Natural killer cell (primary cell): ENCODE measurements at regions not wholly inside any gene's neighbourhood (a gene's known extent, or its start where the extent isn't known, plus 50 kb on each side); places are given as distances from the start of the nearest gene placed in this dataset.

Experiments
- ATAC-seq, 3 donors: fragments of 150-1000 bp in 2 of 3; fragments of 200-7000 bp in 1 of 3; cut with Tn5 transposase; 1 replicate in 1 of 3; 2 replicates in 2 of 3; pipeline ENCODE4 v1.10.0; 2021; ENCODE audit warnings: mild to moderate bottlenecking in 2 of 3, moderate library complexity in 2 of 3
- DNase-seq, 2 donors: peaks; one replicate each; pipeline versions ENCODE4 v3.0.0 to v3.0.0-alpha.2; 2013 to 2021; ENCODE audit warnings: mixed read lengths in 1 of 2
- H3K27ac ChIP-seq: one replicate; pipeline ENCODE4 v1.5.1; 2013; ENCODE audit warnings: mild to moderate bottlenecking, low read length
- H3K27me3 ChIP-seq: one replicate; pipeline ENCODE4 v1.6.1; 2013; ENCODE audit warnings: low read length; ENCODE audit not compliant: control insufficient read depth, insufficient read depth
- H3K36me3 ChIP-seq: one replicate; pipeline ENCODE4 v1.6.1; 2013; ENCODE audit warnings: low read length; ENCODE audit not compliant: control insufficient read depth, insufficient read depth
- H3K4me1 ChIP-seq: one replicate; pipeline ENCODE4 v1.6.1; 2013; ENCODE audit warnings: low read length; ENCODE audit not compliant: control insufficient read depth, insufficient read depth
- H3K4me3 ChIP-seq: one replicate; pipeline ENCODE4 v1.5.1; 2013; ENCODE audit warnings: low read length
- H3K9me3 ChIP-seq: one replicate; pipeline ENCODE4 v1.6.1; 2013; ENCODE audit warnings: low read length; ENCODE audit not compliant: control insufficient read depth, insufficient read depth
- H3K27ac Mint-ChIP-seq, 2 donors: one replicate each; pipeline ENCODE4 v1.8.0; 2022; ENCODE audit warnings: mild to moderate bottlenecking in 2 of 2, mixed read lengths in 2 of 2, moderate library complexity in 1 of 2
- H3K27me3 Mint-ChIP-seq, 2 donors: one replicate each; pipeline ENCODE4 v1.8.0; 2022; ENCODE audit warnings: low read depth in 2 of 2, mixed read lengths in 2 of 2
- H3K36me3 Mint-ChIP-seq: one replicate; pipeline ENCODE4 v1.8.0; 2022; ENCODE audit warnings: mixed read lengths
- H3K4me1 Mint-ChIP-seq, 2 donors: one replicate each; pipeline ENCODE4 v1.8.0; 2022; ENCODE audit warnings: mixed read lengths in 2 of 2
- H3K4me3 Mint-ChIP-seq: one replicate; pipeline ENCODE4 v1.8.0; 2022; ENCODE audit warnings: mild to moderate bottlenecking, moderate library complexity, mixed read lengths
- H3K9me3 Mint-ChIP-seq, 2 donors: one replicate each; pipeline ENCODE4 v1.8.0; 2022; ENCODE audit warnings: mixed read lengths in 2 of 2
- WGBS: methylation state at CpG from one replicate; pipeline ENCODE4 v1.1.7; 2013; ENCODE audit warnings: missing lambda C conversion rate; ENCODE audit not compliant: insufficient coverage; 5-methylcytosine and 5-hydroxymethylcytosine counted together
- intact Hi-C: fragments of 100-400 bp; cut with micrococcal nuclease; formaldehyde crosslinking; loops from one replicate; pipeline ENCODE4 v1.14.2; 2022
- TF ChIP-seq, protein P1 (sequence below): fragments of 200-600 bp; IDR thresholded peaks from one replicate; pipeline ENCODE4 v1.8.0; 2022; ENCODE audit warnings: antibody characterized with exemption

GRCh38 chrX:64097891-64098290, 107.6 kb downstream of the AMER1 start:
- Mint-ChIP-seq H3K9me3 (peaks cover 0 to 6% of the 10 kb centered on the region in 2 donors), H3K4me1 (no peaks in the 10 kb centered on the region), H3K27me3 (no peaks in the 10 kb centered on the region), H3K4me3 (no peak overlapping the region), H3K27ac (no peak overlapping the region), H3K36me3 (no peaks in the 10 kb centered on the region)
- H3K9me3 ChIP-seq = no peaks in the 10 kb centered on the region
- ATAC-seq (no peak), DNase-seq (no peak)
- no peak overlapping the region for H3K4me3 ChIP-seq
- H3K36me3 ChIP-seq = no peaks in the 10 kb centered on the region
- no peaks in the 10 kb centered on the region for H3K27me3 ChIP-seq
- WGBS = 100% methylated on average over 1 of the region's 2 CpGs
- H3K27ac ChIP-seq = no peak overlapping the region
- no peaks in the 10 kb centered on the region for H3K4me1 ChIP-seq
- intact Hi-C loops = no loop called here
- TF ChIP-seq, protein P1, sequence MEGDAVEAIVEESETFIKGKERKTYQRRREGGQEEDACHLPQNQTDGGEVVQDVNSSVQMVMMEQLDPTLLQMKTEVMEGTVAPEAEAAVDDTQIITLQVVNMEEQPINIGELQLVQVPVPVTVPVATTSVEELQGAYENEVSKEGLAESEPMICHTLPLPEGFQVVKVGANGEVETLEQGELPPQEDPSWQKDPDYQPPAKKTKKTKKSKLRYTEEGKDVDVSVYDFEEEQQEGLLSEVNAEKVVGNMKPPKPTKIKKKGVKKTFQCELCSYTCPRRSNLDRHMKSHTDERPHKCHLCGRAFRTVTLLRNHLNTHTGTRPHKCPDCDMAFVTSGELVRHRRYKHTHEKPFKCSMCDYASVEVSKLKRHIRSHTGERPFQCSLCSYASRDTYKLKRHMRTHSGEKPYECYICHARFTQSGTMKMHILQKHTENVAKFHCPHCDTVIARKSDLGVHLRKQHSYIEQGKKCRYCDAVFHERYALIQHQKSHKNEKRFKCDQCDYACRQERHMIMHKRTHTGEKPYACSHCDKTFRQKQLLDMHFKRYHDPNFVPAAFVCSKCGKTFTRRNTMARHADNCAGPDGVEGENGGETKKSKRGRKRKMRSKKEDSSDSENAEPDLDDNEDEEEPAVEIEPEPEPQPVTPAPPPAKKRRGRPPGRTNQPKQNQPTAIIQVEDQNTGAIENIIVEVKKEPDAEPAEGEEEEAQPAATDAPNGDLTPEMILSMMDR = no peak

DNA sequence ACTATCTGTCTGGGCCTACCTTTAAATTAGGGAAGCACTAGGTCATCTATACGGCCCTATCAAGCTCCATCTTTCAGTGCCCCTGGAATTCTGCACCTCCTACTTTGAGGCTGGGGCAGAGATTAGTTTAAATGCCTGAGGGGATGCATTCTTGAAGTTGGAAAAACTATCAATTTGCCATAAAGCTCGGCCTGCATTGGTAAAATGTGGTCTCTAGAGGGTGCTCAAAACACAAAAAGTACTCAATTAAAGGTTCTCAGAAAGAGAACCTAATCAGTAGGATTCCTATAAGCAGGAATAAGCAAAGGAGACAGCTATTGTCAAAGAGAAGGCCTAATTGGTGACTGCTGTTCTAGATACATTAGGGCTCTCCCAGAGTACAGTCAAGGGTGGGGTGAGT, 111.7 kb downstream of the AMER1 start:
- H3K4me1 Mint-ChIP-seq = no peaks in the 10 kb centered on the region
- Histone ChIP-seq H3K4me3 (no peak overlapping the region), H3K36me3 (no peaks in the 10 kb centered on the region), H3K27ac (no peak overlapping the region), H3K4me1 (no peaks in the 10 kb centered on the region), H3K9me3 (no peaks in the 10 kb centered on the region), H3K27me3 (no peaks in the 10 kb centered on the region)
- TF ChIP-seq, protein P1 = no peak
- H3K4me3 Mint-ChIP-seq = no peak overlapping the region
- intact Hi-C loops = no loop called here
- DNase-seq (peak in 1 of 2 donors; percentile 1), ATAC-seq (no peak)
- H3K27me3 Mint-ChIP-seq = no peaks in the 10 kb centered on the region
- no peaks in the 10 kb centered on the region for H3K36me3 Mint-ChIP-seq
- no peak overlapping the region for H3K27ac Mint-ChIP-seq
- H3K9me3 Mint-ChIP-seq = peaks cover 0 to 4% of the 10 kb centered on the region in 2 donors
- 0% methylated on average over 2 of the region's 2 CpGs for WGBS
